ENCODE measurements at regions not wholly inside any gene's neighbourhood (a gene's known extent, or its start where the extent isn't known, plus 50 kb on each side); places are given as distances from the start of the nearest gene placed in this dataset.

GRCh38 chr2:234640657-234641056 lies 143.8 kb upstream of the ARL4C start:
- Mint-ChIP-seq H3K27me3 (ENCODE audit: low read depth) (no peaks in the 10 kb centered on the region), H3K4me3 (no peak overlapping the region), H3K9me3 (peaks cover 50 to 53% of the 10 kb centered on the region in 2 experiments), H3K36me3 (ENCODE audit: insufficient read depth in 1 of 3, low read depth in 3 of 3) (peaks cover 31 to 61% (median 32%) of the 10 kb centered on the region in 3 experiments), H3K4me1 (peaks cover 23 to 28% of the 10 kb centered on the region in 2 experiments), H3K27ac (peak overlapping the region in 1 of 3 experiments; percentile 81; a peak in 4 of 7 replicates)
- Histone ChIP-seq H3K4me1 (ENCODE audit: insufficient read depth, low read length) (no peaks in the 10 kb centered on the region; the same call in 1 of the 2 replicates), H3K56ac (ENCODE audit: insufficient read length, low read depth, low read length) (no peak overlapping the region), H3K18ac (ENCODE audit: insufficient read length, low read depth, low read length) (no peak overlapping the region), H3K9ac (ENCODE audit: extremely low read depth, insufficient read length, low read length) (no peak overlapping the region), H3K4ac (ENCODE audit: low read depth, low read length) (no peak overlapping the region), H2AK5ac (ENCODE audit: insufficient read length, low read length) (no peak overlapping the region), H4K91ac (ENCODE audit: insufficient read length, low read depth, low read length) (no peak overlapping the region), H3K23me2 (ENCODE audit: insufficient read length, low read depth, low read length, poor library complexity, severe bottlenecking) (no peaks in the 10 kb centered on the region), H3K23ac (ENCODE audit: insufficient read length, low read depth, low read length) (no peak overlapping the region), H2BK5ac (ENCODE audit: insufficient read length, low read length) (no peak overlapping the region), H2AFZ (ENCODE audit: low read length) (no peak overlapping the region), H3T11ph (ENCODE audit: low read length) (no peak overlapping the region), H3K14ac (ENCODE audit: insufficient read depth, low read length) (no peak overlapping the region), H2BK12ac (ENCODE audit: insufficient read length, low read depth, low read length) (no peak overlapping the region), H4K20me1 (ENCODE audit: control insufficient read depth, insufficient read depth, insufficient read length) (no peaks in the 10 kb centered on the region), H4K8ac (replicated peaks; ENCODE audit: insufficient read length, low read depth, low read length) (no peak overlapping the region), H2BK15ac (ENCODE audit: low read depth, low read length) (no peak overlapping the region), H4K5ac (ENCODE audit: insufficient read length, low read depth, low read length) (no peak overlapping the region), H3K9me3 (ENCODE audit: control insufficient read depth, low read depth, low read length) (no peaks in the 10 kb centered on the region), H2BK120ac (ENCODE audit: low read depth, low read length, poor library complexity, severe bottlenecking) (no peak overlapping the region), H3K27ac (ENCODE audit: insufficient read length, low read depth, low read length) (no peak overlapping the region), H3K79me2 (ENCODE audit: insufficient read depth, low read length) (no peaks in the 10 kb centered on the region), H3K79me1 (ENCODE audit: insufficient read depth, low read depth, low read length, poor library complexity, severe bottlenecking) (no peaks in the 10 kb centered on the region), H3K4me2 (ENCODE audit: insufficient read depth, insufficient read length, low read length) (no peak overlapping the region), H2BK20ac (ENCODE audit: low read depth, low read length, poor library complexity, severe bottlenecking) (no peak overlapping the region), H3K27me3 (ENCODE audit: insufficient read depth, low read length) (no peaks in the 10 kb centered on the region)
- WGBS (ENCODE audit: extremely low coverage, insufficient read length, low lambda C conversion rate) = no CpG with 5 or more reads among the region's 1 CpG
- no peak for TF ChIP-seq CTCF (conservative IDR thresholded peaks at IDR 0.05)
- no peak for DNase-seq
